Stomach (tissue), 4 donors: ENCODE measurements at regions not wholly inside any gene's neighbourhood (a gene's known extent, or its start where the extent isn't known, plus 50 kb on each side); places are given as distances from the start of the nearest gene placed in this dataset.
"Not testable (repeated sequence)": the region's sequence is repeated elsewhere in the genome, so short reads cannot be mapped to it uniquely, and the experiment has no call there.

ENCODE experiments used
- EP300 ChIP-seq: sonication (generic); formaldehyde crosslinking; IDR thresholded peaks from one replicate; pipeline ENCODE4 v1.6.1; 2017; ENCODE audit warnings: antibody characterized with exemption
- POLR2A ChIP-seq, 4 donors: fragments of 450-650 bp; IDR thresholded peaks; one replicate each; pipeline ENCODE4 v1.6.1; 2016; ENCODE audit warnings: antibody characterized with exemption in 4 of 4, control low read depth in 2 of 4, mild to moderate bottlenecking in 1 of 4, moderate library complexity in 1 of 4
- POLR2AphosphoS5 ChIP-seq, 3 donors: sonication (generic); formaldehyde crosslinking; IDR thresholded peaks; one replicate each; pipeline ENCODE4 v1.6.1; 2016; ENCODE audit warnings: antibody characterized with exemption in 3 of 3
- TF ChIP-seq, protein P1 (sequence below), 7 experiments: fragments of 450-650 bp in 4 of 7; fragments of 200-600 bp in 3 of 7; sonication (generic) in 3 of 7; IDR thresholded peaks; one replicate each; pipeline ENCODE4 v1.5.1; 2016 to 2019; ENCODE audit warnings: antibody characterized with exemption in 7 of 7, control low read depth in 2 of 7, mild to moderate bottlenecking in 1 of 7

DNA sequence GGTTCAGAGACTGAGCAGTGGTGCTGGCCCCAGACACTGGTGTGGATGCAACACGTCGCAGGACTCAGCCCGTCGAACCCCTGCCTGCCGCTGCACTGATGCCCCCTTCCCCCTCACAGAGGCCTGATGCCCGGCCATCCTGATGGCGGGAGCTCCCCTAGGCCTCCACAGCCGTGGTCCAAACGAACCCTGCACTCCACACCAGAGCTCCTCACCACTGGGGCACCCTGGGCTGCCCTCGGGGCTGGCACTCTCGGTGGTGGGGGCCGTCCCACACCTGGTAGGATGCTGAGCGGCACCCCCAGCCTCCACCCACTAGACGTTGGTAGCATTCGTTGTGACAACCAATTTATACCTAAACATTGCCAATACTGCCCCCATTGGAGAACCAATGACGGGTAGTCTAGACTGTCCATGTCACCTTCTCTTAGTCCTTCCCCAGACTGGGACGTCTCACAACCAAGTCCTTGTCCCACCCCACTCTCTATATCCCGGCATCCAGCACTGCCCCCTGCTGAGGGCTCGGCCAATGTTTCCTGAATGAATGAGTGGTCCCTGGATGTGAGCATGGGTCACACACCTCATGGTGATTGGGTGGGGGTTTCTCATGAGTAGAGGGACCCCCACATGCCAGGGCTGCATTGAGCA is 360.4 kb downstream of the SPATA31A7 start:
- TF ChIP-seq, protein P1, sequence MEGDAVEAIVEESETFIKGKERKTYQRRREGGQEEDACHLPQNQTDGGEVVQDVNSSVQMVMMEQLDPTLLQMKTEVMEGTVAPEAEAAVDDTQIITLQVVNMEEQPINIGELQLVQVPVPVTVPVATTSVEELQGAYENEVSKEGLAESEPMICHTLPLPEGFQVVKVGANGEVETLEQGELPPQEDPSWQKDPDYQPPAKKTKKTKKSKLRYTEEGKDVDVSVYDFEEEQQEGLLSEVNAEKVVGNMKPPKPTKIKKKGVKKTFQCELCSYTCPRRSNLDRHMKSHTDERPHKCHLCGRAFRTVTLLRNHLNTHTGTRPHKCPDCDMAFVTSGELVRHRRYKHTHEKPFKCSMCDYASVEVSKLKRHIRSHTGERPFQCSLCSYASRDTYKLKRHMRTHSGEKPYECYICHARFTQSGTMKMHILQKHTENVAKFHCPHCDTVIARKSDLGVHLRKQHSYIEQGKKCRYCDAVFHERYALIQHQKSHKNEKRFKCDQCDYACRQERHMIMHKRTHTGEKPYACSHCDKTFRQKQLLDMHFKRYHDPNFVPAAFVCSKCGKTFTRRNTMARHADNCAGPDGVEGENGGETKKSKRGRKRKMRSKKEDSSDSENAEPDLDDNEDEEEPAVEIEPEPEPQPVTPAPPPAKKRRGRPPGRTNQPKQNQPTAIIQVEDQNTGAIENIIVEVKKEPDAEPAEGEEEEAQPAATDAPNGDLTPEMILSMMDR (IDR thresholded peaks at IDR 0.05): not testable (repeated sequence)
- TF ChIP-seq POLR2AphosphoS5 (IDR thresholded peaks at IDR 0.05); EP300; POLR2A (IDR thresholded peaks at IDR 0.05): not testable (repeated sequence)
